NOMO-1 treated with dmso at 0.1 percent for 144 hours (cell line): ENCODE measurements at regions not wholly inside any gene's neighbourhood (a gene's known extent, or its start where the extent isn't known, plus 50 kb on each side); places are given as distances from the start of the nearest gene placed in this dataset.
A peak's percentile ranks its signal among the peaks of the same experiment; 100 is the strongest.

Source experiments
- DNase-seq: peaks from one replicate; lab custom pipeline; 2025; ENCODE audit not compliant: unreplicated experiment; lab: John Stamatoyannopoulos, UW

GRCh38 chr1:209380420-209380819, 203.1 kb upstream of the CAMK1G start:
- DNase-seq = no peak

GRCh38 chr1:209382231-209383100, 201.0 kb upstream of the CAMK1G start:
- no peak for DNase-seq

GRCh38 chr1:209383422-209383821, 200.1 kb upstream of the CAMK1G start:
- no peak for DNase-seq

GRCh38 chr1:209383907-209384709, 199.4 kb upstream of the CAMK1G start:
- no peak for DNase-seq

GRCh38 chr1:209384710-209385550, 198.6 kb upstream of the CAMK1G start:
- no peak for DNase-seq

GRCh38 chr1:209386156-209386555, 197.4 kb upstream of the CAMK1G start:
- DNase-seq = no peak

- no peak for DNase-seq
Observed at GRCh38 chr1:209387271-209387968, 196.1 kb upstream of the CAMK1G start.

- DNase-seq = no peak
Observed at GRCh38 chr1:209387969-209388329, 195.6 kb upstream of the CAMK1G start.

GRCh38 chr1:209388358-209388757, 195.2 kb upstream of the CAMK1G start:
- DNase-seq = no peak

- DNase-seq = no peak
Observed at GRCh38 chr1:209389258-209389657, 194.3 kb upstream of the CAMK1G start.

- DNase-seq = no peak
Observed at GRCh38 chr1:209389975-209390374, 193.5 kb upstream of the CAMK1G start.

GRCh38 chr1:209390764-209391163, 192.8 kb upstream of the CAMK1G start:
- DNase-seq = no peak

- no peak for DNase-seq
Observed at GRCh38 chr1:209391792-209392191, 191.7 kb upstream of the CAMK1G start.

GRCh38 chr1:209395169-209395568, 188.3 kb upstream of the CAMK1G start:
- DNase-seq = no peak

- DNase-seq = no peak
Observed at GRCh38 chr1:209397371-209397770, 186.1 kb upstream of the CAMK1G start.

- DNase-seq = no peak
Observed at GRCh38 chr1:209397910-209398309, 185.6 kb upstream of the CAMK1G start.

GRCh38 chr1:209398313-209398991, 185.1 kb upstream of the CAMK1G start:
- DNase-seq = peak; percentile 35

- DNase-seq = no peak
Observed at GRCh38 chr1:209399800-209400199, 183.7 kb upstream of the CAMK1G start.

- DNase-seq = no peak
Observed at GRCh38 chr1:209400351-209401220, 182.9 kb upstream of the CAMK1G start.
